Hepatocyte (in vitro differentiated cells): ENCODE measurements at regions not wholly inside any gene's neighbourhood (a gene's known extent, or its start where the extent isn't known, plus 50 kb on each side); places are given as distances from the start of the nearest gene placed in this dataset.

Experiments used
- EZH2 ChIP-seq: fragments of 200-600 bp; sonication (generic); IDR thresholded peaks from 2 replicates; pipeline ENCODE4 v1.6.1; 2016; ENCODE audit warnings: antibody characterized with exemption, mild to moderate bottlenecking, borderline replicate concordance
- EZH2phosphoT487 ChIP-seq: fragments of 200-600 bp; sonication (generic); IDR thresholded peaks from one replicate; pipeline ENCODE4 v1.6.1; 2018; ENCODE audit warnings: antibody characterized with exemption, mild to moderate bottlenecking, low read depth, moderate library complexity; ENCODE audit not compliant: unreplicated experiment, severe bottlenecking

DNA sequence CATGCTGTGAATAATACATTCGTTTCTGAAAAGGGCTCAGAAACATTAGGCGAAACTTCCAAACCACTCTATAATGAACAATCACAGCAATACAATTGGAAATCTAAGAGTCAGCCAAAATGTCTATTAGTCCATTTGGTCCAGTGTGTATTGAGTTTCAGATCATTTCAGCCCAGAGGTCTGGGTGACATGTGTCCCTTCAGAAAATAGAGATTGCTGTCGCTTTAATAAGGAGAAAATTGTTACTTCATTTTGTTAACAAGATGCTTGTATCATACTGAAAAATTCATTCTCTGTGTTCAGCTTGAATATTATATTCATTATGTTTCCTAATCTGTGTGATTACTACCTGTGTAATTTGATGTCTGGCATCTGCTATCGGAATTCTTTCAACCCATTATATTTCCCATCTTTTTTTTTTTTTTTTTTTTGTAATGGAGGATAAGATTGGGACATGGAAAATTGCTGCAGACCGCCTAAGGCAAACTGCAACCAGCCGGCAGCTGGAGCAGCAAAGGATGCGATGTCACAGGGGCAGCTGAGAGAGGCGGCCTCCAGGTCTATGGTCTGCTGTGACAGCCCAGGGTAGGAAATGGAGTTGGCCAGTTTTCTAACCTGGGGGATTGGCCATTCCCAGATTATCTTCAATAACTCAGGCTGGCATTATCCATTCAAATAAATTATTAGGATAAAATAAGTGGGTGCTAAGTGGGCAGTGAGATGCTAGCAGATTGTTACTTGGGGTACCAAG is 170.9 kb upstream of the NPVF start:
- no peak for TF ChIP-seq EZH2phosphoT487
- TF ChIP-seq EZH2: no peak
